ENCODE measurements at regions not wholly inside any gene's neighbourhood (a gene's known extent, or its start where the extent isn't known, plus 50 kb on each side); places are given as distances from the start of the nearest gene placed in this dataset.

GRCh38 chrX:14083783-14084182 lies 54.1 kb upstream of the GEMIN8 start:
- no peak overlapping the region for H3K4me3 Mint-ChIP-seq
- H3K4me1 Mint-ChIP-seq = no peaks in the 10 kb centered on the region
- peaks cover 25% of the 10 kb centered on the region for H3K9me3 Mint-ChIP-seq
- peaks cover 2% of the 10 kb centered on the region for H3K27me3 Mint-ChIP-seq (ENCODE audit: low read depth)
- no peaks in the 10 kb centered on the region for H3K36me3 Mint-ChIP-seq
- no peak for TF ChIP-seq CTCF (IDR thresholded peaks at IDR 0.05; ENCODE audit: unreplicated experiment)
- H3K27ac Mint-ChIP-seq = no peak overlapping the region
- no peak for DNase-seq (ENCODE audit: low spot score in 2 of 2, unreplicated experiment in 2 of 2)

- H3K9me3 Mint-ChIP-seq = peaks cover 18% of the 10 kb centered on the region
- H3K27ac Mint-ChIP-seq = no peak overlapping the region
Measured at GRCh38 chrX:14079891-14080430, 50.3 kb upstream of the GEMIN8 start.

More at GRCh38 chrX:14079891-14080430, 50.3 kb upstream of the GEMIN8 start:
- Mint-ChIP-seq H3K36me3 (no peaks in the 10 kb centered on the region), H3K4me1 (no peaks in the 10 kb centered on the region), H3K27me3 (ENCODE audit: low read depth) (no peaks in the 10 kb centered on the region), H3K4me3 (no peak overlapping the region)
- TF ChIP-seq CTCF (IDR thresholded peaks at IDR 0.05; ENCODE audit: unreplicated experiment) = no peak
- DNase-seq (ENCODE audit: low spot score in 2 of 2, unreplicated experiment in 2 of 2) = no peak
